Prostate gland (tissue), 2 donors: ENCODE measurements at regions not wholly inside any gene's neighbourhood (a gene's known extent, or its start where the extent isn't known, plus 50 kb on each side); places are given as distances from the start of the nearest gene placed in this dataset.

Experiments
- CTCF ChIP-seq, 4 experiments: fragments of 200-600 bp in 2 of 4; fragments of 450-650 bp in 2 of 4; sonication (generic) in 2 of 4; IDR thresholded peaks; 1 replicate in 3 of 4; 2 replicates in 1 of 4; pipeline ENCODE4 v1.5.1; 2016 to 2019; ENCODE audit warnings: antibody characterized with exemption in 4 of 4, mild to moderate bottlenecking in 2 of 4, moderate library complexity in 2 of 4
- POLR2A ChIP-seq: fragments of 450-650 bp; IDR thresholded peaks from one replicate; pipeline ENCODE4 v1.6.1; 2016; ENCODE audit warnings: antibody characterized with exemption, mild to moderate bottlenecking

DNA sequence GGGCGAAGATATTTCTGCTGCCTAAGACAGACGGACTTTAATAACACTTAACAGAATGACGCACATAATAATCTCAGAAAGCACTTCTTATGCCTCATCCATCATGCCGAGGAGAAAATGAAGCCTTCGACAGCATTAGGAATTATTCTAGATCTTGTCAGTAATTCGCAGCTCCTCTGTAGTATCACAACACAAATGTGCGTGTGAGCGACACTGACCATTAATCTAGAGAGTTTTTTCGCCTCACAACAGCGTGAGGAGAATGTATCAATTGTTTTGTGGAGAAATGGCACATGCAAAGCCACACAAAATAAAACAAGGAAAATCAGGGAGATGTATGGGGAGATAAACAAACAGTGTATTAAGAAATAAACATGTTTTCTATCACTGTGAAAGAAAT, 410.2 kb upstream of the PSMD7 start:
- TF ChIP-seq CTCF (IDR thresholded peaks at IDR 0.05) (no peak), POLR2A (no peak)
